HG03558 (cell line): ENCODE measurements at regions not wholly inside any gene's neighbourhood (a gene's known extent, or its start where the extent isn't known, plus 50 kb on each side); places are given as distances from the start of the nearest gene placed in this dataset.

Source experiments
- ATAC-seq: cut with Tn5 transposase; IDR thresholded peaks from one replicate; pipeline ENCODE4 v1.9.1; 2021; ENCODE audit warnings: moderate number of reproducible peaks; ENCODE audit not compliant: unreplicated experiment; ENCODE audit errors: extremely low read depth

DNA sequence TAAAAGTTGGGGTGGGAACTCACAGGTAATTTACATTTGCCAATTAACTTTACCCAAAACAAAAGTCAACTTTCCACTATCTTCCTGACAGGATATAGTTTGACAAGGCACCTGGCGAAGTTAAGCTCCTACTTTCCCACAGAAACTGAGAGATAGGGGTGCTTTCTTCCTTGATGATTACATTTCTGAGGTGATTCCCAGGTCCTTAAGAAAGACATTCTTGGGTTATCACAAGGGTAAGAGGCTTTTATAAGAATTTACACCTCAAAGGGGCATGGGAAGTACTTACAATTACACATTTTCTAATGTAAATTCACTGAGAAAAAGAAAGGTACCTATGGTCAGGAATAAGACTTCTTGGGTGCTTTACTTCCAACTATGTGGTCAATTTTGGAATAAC is 660.9 kb upstream of the MGAT4C start:
- no peak for ATAC-seq

DNA sequence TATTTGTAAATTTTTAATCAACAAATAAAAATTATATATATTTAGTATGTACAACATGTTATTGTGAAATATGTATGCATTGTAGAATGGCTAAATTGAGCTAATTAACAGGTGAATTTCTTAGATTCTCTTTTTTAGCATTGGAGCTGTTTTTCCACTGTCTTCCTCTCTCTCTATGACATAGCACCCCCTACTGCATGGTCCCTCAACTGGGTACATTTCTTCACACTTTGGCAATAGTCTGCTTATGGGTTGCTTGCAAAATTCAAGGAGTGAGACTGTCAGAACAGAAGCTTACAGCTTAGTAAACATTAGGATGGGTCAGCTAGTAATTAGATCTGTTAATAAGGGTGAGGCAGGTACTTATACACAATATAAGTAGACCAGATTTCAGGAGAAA is 658.5 kb upstream of the MGAT4C start:
- no peak for ATAC-seq

GRCh38 chr12:86911973-86912372 is 655.8 kb upstream of the MGAT4C start:
- ATAC-seq = no peak

GRCh38 chr12:86903159-86903558 is 647.0 kb upstream of the MGAT4C start:
- no peak for ATAC-seq

DNA sequence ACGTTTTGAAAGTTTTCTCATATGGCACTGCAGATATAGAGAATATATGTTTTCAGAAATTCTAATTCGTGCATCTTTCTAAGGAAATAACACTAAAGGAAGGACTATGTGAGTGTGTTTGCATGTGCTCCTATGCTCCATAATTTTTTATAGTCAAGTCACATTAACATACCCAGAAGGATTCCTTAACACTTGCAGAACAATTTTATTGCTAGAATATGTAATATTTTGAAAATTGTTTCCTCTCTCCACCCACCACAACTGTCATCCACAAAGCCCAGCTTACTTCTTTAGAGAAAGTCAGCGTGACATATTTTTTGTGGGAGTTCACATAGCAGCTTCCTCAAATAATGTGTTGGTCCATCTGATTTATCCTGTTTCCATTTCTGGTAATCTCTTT is 604.6 kb upstream of the MGAT4C start:
- ATAC-seq = no peak

DNA sequence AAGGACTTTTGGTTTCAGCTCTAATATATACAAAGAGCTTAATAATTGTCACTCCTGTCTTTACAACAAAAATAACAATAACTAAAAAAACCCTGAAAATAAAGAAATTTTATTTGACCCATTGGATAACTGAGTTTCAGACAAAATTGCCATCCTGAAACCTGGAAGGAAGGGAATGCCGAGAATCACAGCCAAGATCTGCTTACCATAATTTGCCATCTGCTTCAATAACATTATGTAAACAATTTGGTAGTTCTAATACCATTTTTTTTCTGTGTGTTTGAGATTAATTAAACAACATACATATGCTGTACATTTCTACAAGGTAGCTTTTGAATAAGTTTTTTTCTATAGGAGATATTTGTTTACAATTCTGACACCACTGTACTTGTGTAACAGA is 596.3 kb upstream of the MGAT4C start:
- ATAC-seq = no peak

- ATAC-seq = no peak
Observed at GRCh38 chr12:86838711-86839110, 582.5 kb upstream of the MGAT4C start.

DNA sequence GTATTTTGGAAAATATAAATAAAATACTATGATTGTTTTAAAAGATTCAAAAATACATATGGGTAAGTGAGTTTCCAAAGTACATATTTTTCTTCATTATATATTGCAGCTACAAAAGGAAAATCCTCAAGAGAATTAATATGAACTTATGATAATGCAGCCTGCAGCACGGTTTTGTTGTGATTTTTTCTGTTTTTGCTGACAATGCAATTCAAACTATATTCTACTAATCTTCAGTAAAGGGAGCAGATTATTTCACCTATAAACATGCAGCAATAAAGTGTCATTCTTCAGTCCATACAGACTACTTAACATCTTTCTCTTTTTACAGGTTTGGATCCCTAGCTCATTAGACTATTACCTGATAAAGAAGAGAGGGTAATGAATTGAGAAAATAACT is 582.1 kb upstream of the MGAT4C start:
- no peak for ATAC-seq

GRCh38 chr12:86837246-86837645 is 581.1 kb upstream of the MGAT4C start:
- no peak for ATAC-seq

GRCh38 chr12:86834217-86834616 is 578.0 kb upstream of the MGAT4C start:
- no peak for ATAC-seq

GRCh38 chr12:86827409-86827808 is 571.2 kb upstream of the MGAT4C start:
- no peak for ATAC-seq

- ATAC-seq = no peak
Observed at GRCh38 chr12:86826051-86826450, 569.9 kb upstream of the MGAT4C start.

DNA sequence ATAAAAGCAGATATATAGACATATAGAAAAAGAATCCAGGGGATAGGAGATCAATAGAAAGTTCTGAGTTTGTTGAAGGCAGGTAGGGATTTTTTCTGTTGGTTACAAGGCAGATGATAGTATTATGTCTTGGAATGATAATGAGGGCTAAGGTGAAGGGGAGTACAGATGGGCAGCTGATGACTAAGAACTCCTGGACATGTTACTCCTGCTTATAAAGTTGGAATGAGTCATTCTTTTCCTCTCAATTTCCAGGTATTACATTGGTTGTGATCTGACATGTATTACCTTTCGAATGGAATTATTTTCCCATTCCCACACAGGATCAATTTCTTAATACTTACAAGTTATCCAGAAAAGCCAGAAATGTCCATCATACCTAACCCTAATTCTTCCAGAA is 545.2 kb upstream of the MGAT4C start:
- no peak for ATAC-seq

DNA sequence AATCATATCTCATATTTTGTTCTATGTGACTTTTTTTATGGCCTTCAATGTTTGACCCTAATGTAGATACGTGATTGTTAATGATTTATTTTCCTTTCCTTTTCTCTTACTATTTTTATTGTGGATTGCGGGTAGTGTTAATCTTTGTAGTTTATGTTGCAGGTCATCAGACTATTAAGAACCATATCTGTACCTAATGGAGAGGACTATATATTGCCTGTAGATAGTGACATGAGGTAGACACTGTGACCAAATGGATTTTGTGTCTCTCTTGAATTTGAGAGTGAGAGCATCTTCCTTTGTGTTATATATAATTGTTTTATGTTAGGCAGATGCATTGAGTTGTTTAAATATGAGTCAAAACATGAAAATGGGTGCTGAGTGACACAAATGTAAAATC is 543.4 kb upstream of the MGAT4C start:
- no peak for ATAC-seq

GRCh38 chr12:86796550-86796949 is 540.4 kb upstream of the MGAT4C start:
- ATAC-seq = no peak

DNA sequence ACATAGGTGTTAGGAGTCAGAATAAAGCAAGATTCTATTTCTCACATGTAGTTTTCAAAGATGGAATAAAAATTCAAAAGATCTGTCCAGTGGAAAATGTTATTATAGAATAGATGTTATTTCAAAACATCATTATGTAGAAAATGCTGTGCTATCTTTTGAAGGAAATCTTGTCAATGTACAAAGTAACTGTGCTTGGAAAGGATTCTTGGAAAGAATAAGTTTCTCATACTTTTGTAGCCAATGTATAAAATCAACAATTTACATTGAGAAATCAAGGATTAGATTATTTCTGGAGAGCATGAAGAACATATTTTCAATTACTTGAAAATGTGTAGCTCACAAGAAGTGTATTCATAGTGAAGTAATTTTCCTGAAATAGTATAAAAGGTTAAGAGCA is 532.5 kb upstream of the MGAT4C start:
- ATAC-seq = no peak

DNA sequence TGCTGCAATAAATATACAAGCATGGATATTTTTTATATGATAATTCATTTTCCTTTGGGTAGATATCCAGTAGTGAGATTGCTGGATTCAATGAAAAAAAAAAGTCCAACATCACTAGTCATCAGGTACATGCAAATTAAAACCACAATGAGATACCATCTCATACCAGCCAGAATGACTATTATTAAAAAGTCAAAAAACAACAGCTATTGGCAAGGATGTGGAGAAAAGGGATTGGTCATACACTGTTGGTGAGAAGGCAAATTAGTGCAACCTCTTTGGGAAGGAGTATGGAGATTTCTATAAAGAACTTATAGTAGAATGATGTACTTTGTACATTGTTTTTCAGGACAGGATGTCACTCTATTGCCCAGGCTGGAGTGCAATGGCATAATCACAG is 531.2 kb upstream of the MGAT4C start:
- no peak for ATAC-seq

- ATAC-seq = no peak
Observed at GRCh38 chr12:86777325-86777724, 521.1 kb upstream of the MGAT4C start.

- ATAC-seq = no peak
Observed at GRCh38 chr12:86774841-86775388, 518.7 kb upstream of the MGAT4C start.

DNA sequence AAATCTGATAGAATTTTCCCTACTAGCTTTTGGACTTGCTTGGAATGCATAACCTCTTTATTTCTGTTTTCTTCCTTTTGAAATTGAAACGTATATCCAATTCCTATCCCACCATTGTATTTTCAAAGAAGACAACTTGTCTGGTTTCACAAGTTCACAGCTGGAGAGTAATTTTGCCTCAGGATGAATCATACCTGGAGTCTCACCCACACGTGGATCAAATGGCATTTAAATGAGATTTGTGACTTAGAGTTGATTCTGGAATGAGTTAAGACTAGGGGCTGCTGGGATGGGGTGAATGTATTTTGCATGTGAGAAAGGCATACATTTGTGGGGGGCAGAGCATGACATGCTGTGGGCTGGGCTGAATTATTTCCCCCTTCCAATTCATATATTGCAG is 516.5 kb upstream of the MGAT4C start:
- ATAC-seq = no peak

DNA sequence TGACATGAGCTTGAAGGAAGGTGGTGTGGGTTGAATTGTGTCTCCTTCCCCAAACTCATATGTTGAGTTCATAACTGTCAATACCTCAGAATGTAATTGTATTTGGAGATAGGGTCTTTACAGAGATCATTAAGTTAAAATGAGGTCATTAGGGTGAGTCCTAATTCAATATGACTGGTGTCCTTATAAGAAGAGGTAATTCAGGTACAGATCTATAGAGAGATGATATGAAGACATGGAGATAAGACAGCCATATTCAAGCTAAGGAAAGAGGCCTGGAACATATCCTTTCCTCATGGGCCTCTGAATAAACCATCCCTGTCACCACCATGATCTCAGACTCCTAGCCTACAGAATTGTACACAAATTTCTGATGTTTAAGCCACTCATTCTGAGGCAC is 514.7 kb upstream of the MGAT4C start:
- no peak for ATAC-seq

DNA sequence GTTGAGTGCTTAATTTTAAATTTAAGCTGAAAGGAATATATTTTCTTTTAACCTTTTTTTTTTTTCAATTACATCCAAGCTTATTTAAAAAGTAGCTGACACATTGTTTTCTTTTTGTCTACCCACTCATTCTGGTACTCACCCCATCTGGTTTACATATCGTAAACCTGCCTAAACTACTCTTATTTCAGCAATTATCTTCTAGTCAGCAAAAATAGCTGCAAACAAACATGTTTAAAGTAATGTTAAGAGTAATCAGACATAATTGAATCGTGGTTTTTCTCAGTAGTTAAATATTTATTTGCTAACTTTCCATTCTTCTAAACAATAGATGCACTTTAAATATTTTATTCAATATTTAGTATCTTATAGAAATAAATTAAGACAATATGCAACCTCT is 492.7 kb upstream of the MGAT4C start:
- ATAC-seq = no peak
